HG03558 (cell line): ENCODE measurements at regions not wholly inside any gene's neighbourhood (a gene's known extent, or its start where the extent isn't known, plus 50 kb on each side); places are given as distances from the start of the nearest gene placed in this dataset.
"Not testable (repeated sequence)": the region's sequence is repeated elsewhere in the genome, so short reads cannot be mapped to it uniquely, and the experiment has no call there.

Experiments used
- ATAC-seq: cut with Tn5 transposase; IDR thresholded peaks from one replicate; pipeline ENCODE4 v1.9.1; 2021; ENCODE audit warnings: moderate number of reproducible peaks; ENCODE audit not compliant: unreplicated experiment; ENCODE audit errors: extremely low read depth

- ATAC-seq: no peak
Observed at GRCh38 chr22:47421846-47422245, 659.4 kb downstream of the TBC1D22A start.

GRCh38 chr22:47420211-47420610 is 657.8 kb downstream of the TBC1D22A start:
- no peak for ATAC-seq

DNA sequence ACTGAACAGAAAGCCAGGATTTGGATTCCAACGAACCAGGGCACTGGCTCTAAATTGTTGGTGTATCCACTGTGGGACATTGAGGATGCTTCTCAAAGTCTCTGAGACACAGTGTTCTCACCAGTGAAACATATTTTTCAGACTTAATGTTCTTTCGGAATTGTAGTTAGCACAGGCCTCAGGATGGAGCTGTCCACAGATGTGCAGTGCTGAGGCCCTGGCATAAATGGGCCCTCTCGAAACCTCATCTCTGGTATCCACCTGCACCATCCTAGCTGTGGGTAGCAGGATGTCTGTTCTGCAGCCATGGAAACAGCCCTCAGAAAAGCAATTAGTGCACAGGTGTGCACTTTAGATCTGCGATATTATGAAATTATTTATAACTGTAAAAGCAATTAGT is 656.8 kb downstream of the TBC1D22A start:
- no peak for ATAC-seq

- ATAC-seq: no peak
Observed at GRCh38 chr22:47417699-47418098, 655.2 kb downstream of the TBC1D22A start.

GRCh38 chr22:47411006-47411405 is 648.6 kb downstream of the TBC1D22A start:
- ATAC-seq: no peak

DNA sequence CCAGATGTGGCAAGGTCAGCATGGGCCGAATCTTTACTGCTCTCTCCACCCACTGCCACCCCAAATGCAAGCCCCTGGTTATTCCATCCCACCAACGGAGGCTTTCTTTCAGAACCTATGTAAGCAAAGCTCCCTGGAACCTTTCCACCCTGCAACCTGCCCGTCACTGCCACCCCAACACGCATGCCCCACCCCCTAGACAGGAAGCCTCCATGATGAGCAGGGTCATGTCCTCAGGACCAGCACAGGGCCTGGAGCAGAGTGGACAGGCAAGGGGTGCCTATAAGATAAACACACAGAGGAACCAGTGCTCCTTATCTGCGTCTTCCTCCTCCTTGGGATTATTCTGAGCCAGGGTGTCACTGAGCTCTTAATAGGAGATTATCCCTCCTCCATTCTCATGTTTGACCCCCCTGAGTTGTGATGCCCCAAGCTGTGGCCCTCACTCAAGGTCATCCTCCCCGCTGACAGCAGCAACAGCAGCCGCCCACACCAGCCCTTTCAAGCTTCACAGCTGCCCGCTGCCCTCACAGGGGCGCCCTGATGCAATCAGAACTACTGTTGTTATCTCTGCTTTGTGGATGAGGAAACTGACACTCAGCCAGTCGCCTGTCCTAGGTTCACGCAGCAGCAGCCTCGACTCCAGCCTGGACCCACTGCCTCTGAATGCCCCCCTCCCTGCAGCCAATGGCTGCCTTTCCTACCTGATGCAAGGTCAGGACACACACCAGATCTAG is 647.3 kb downstream of the TBC1D22A start:
- no peak for ATAC-seq

GRCh38 chr22:47408409-47408808 is 646.0 kb downstream of the TBC1D22A start:
- no peak for ATAC-seq

DNA sequence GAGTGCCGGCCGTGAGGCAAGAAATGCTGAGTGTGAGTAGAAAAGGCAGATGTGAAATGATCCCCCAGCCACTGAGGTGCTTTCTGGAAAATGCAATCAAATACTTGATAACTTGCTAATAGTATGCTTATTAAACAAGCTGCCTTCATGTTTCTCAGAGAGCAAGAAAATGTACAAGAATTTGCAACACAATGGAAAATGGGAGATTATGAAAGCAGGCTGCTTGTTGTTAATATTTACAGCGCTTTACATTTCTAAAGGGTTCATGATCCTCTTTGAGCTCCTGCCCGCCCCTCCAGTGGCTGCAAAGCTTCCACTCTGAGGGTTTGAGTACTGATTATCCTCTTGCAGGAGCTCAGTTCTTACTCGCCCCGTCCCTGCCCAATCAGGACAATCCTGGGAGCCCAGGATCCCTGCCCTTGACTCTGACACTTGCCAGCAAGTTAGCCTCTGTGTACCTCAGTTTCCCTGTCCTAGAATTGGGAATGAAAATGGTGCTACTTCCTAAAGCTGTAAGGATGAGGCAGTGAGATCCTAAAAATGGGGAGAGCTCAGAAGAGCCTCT is 645.1 kb downstream of the TBC1D22A start:
- no peak for ATAC-seq

GRCh38 chr22:47406896-47407295 is 644.4 kb downstream of the TBC1D22A start:
- no peak for ATAC-seq

GRCh38 chr22:47406180-47406834 is 643.9 kb downstream of the TBC1D22A start:
- no peak for ATAC-seq

DNA sequence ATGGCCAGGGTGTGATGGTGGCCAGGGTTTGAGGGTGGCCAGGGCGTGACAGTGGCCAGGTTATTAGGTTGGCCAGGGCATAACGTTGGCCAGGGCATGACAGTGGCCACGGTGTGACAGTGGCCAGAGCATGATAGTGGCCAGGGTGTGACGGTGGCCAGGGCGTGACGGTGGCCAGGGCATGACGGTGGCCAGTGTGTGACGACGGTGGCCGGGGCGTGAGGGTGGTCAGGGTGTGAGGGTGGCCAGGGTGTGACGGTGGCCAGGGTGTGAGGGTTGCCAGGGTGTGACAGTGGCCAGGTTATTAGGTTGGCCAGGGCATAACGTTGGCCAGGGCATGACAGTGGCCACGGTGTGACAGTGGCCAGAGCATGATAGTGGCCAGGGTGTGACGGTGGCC is 642.8 kb downstream of the TBC1D22A start:
- ATAC-seq: not testable (repeated sequence)

DNA sequence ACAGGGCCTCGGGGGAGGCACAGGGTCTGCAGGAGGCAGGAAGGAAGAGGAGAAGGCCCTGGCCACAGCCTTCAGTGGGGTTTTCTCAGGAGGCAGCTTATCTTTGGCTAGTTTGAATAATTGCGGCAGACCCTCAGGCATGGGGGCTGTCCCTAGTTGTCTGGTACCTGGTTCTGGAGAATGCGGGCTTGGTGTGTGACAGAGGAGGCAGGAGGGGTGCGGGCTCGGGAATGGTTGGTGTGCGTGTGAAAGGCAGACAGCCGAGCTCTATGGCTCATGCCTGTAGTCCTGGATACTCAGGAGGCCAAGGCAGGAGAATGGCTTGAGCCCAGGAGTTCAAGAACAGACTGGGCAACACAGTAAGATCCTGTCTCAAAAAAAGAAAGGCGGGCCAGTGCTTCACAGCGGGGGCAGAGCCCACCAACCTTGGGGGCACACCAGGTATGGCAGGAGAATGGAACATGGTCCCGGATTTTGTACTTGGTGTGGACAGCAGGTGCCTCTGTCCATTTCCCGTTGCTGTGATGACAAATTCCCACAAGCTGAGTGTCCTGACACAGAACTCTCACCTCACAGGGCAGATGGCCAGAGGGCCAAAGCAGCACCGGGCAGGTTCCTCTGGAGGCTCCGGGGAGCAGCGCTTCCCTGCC is 640.6 kb downstream of the TBC1D22A start:
- no peak for ATAC-seq

DNA sequence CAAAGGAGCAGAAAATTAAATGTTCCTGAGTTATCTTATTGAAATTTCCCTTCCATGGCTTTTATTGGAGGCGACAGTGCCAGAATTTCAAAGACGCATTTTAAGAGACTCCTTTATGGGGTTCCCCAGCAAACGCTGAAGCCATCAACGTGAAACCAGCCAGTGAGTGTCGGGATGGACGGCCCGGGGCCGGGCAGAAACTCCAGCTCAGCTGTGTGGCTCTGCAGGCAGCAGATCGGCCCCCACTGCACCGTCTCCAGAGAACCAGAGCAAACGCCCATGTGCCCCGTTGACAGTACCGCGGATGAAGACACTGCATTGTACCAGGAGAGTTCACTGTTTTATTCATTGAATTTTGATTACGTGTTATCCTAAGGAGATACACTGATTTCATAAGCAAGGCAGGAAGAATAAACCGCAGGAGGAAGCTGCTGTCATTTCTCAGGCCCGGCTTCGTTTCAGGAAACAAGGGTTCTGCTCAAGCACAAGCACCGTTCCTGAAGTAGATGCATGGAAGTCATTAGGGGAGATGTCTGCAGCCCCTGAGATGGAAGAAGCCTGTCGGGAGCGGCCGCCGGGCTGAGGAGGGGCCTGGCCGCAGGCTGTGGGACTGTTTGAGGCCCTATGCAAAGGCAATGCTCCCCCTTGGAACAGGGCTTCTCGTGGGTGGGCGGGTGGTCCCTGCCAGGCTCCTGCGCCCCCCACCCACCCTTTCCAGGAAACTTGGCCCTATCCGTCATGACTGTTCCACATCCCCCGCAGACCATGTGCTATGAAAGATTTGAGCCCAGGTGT is 639.7 kb downstream of the TBC1D22A start:
- no peak for ATAC-seq

GRCh38 chr22:47401592-47401898 is 639.1 kb downstream of the TBC1D22A start:
- ATAC-seq: no peak

DNA sequence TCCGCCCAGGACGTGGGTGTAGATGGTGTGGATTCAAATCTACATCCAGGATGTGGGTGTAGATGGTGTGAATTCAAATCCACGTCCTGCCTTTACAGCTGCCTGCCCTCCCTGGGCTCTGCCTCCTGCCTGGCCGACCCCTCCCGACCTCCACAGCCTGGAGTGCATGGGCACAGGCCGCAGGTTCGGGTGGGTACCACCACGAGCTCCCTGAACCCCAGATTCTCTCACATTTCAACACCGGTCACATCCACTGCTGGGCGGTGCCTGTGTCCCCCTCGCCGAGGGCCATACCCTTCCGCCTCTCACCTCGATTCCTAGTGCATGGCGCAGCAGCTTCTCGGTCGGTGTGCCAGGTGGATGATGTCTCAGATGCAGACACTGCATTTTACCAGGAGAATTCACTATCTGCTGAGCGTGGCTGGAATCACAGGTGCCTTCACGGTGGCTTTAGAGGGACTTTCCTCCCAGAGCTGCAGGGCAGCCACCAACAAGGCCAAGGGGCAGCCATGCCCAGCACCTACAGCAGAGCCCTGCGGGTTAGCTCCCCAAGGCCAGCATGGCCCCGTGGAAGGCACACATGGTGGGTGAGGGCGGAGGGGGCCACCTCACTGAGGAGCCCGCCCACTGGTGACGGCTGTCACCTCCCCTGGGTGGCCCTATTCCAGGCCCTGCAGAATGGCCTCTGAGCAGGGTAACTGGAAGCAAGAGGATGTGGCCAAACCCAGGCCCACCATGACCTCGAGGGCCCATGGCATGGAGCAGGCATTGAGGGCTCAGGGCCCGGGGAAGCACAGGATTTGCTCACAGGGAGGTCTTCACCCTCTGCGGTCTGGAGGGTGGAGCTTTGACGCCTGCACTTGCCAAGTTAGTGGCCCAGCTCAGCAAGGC is 638.5 kb downstream of the TBC1D22A start:
- ATAC-seq: no peak

- ATAC-seq: not testable (repeated sequence)
Observed at GRCh38 chr22:47400131-47400530, 637.7 kb downstream of the TBC1D22A start.

- ATAC-seq: no peak
Observed at GRCh38 chr22:47398921-47399790, 636.7 kb downstream of the TBC1D22A start.

GRCh38 chr22:47398491-47398890 is 636.0 kb downstream of the TBC1D22A start:
- no peak for ATAC-seq

DNA sequence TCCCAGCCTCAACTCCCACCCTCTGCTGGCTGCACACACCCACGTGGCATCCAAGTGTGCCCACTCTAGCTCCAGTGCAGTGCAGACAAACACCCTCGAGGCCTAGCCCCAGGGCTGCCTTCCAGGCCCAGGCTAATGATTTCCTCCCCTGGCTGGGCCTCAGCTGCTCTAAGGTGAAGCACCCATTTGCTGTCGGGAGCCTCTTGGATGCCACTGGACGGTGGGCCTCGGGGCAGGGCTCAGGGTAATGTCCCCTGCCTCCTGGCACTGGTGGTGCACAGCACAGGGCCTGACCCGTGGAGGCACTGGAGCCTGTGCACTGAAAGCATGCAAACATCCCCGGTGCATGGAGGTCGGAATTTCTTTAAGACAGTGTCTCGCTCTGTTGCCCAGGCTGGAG is 635.2 kb downstream of the TBC1D22A start:
- no peak for ATAC-seq
